Hippocampal formation (tissue), 2 donors: ENCODE measurements at regions not wholly inside any gene's neighbourhood (a gene's known extent, or its start where the extent isn't known, plus 50 kb on each side); places are given as distances from the start of the nearest gene placed in this dataset.
A peak's percentile ranks its signal among the peaks of the same experiment; 100 is the strongest.

Experiments used
- DNase-seq, 2 donors: peaks; one replicate each; lab custom pipeline; 2025; lab: John Stamatoyannopoulos, UW

GRCh38 chr20:40770564-40771307 lies 81.7 kb upstream of the MAFB start:
- DNase-seq = peak in 1 of 2 donors; percentile 33

GRCh38 chr20:40771308-40771610 lies 82.2 kb upstream of the MAFB start:
- no peak for DNase-seq

- DNase-seq = no peak
Measured at GRCh38 chr20:40771848-40772511, 82.9 kb upstream of the MAFB start.

- no peak for DNase-seq
Measured at GRCh38 chr20:40773376-40773775, 84.3 kb upstream of the MAFB start.

GRCh38 chr20:40774252-40774651 lies 85.2 kb upstream of the MAFB start:
- no peak for DNase-seq

GRCh38 chr20:40775561-40776146 lies 86.6 kb upstream of the MAFB start:
- DNase-seq = no peak

GRCh38 chr20:40776466-40777457 lies 87.7 kb upstream of the MAFB start:
- no peak for DNase-seq

- no peak for DNase-seq
Measured at GRCh38 chr20:40777653-40778052, 88.6 kb upstream of the MAFB start.

- DNase-seq = no peak
Measured at GRCh38 chr20:40778894-40779496, 90.0 kb upstream of the MAFB start.

GRCh38 chr20:40781327-40782042 lies 92.4 kb upstream of the MAFB start:
- DNase-seq = no peak

GRCh38 chr20:40782043-40782368 lies 93.0 kb upstream of the MAFB start:
- no peak for DNase-seq

- DNase-seq = no peak
Measured at GRCh38 chr20:40785346-40785745, 96.3 kb upstream of the MAFB start.

GRCh38 chr20:40786336-40786735 lies 97.3 kb upstream of the MAFB start:
- no peak for DNase-seq

GRCh38 chr20:40787941-40788340 lies 98.9 kb upstream of the MAFB start:
- DNase-seq = no peak

GRCh38 chr20:40797425-40797824 lies 108.4 kb upstream of the MAFB start:
- DNase-seq = no peak

- DNase-seq = no peak
Measured at GRCh38 chr20:40798066-40798465, 109.0 kb upstream of the MAFB start.

- no peak for DNase-seq
Measured at GRCh38 chr20:40802886-40803285, 113.8 kb upstream of the MAFB start.

- DNase-seq = no peak
Measured at GRCh38 chr20:40803381-40803780, 114.3 kb upstream of the MAFB start.

- DNase-seq = no peak
Measured at GRCh38 chr20:40805592-40805991, 116.6 kb upstream of the MAFB start.

- no peak for DNase-seq
Measured at GRCh38 chr20:40806929-40807820, 118.1 kb upstream of the MAFB start.
